Liver (tissue), 8 donors: ENCODE measurements at regions not wholly inside any gene's neighbourhood (a gene's known extent, or its start where the extent isn't known, plus 50 kb on each side); places are given as distances from the start of the nearest gene placed in this dataset.

Source experiments
- DNase-seq: peaks from one replicate; pipeline ENCODE4 v3.0.0-alpha.2; 2017; ENCODE audit warnings: low spot score
- H3K27ac ChIP-seq, 2 donors: one replicate each; pipeline ENCODE4 v1.7.0; 2013; ENCODE audit warnings: inconsistent platforms in 2 of 2, low read length in 2 of 2, control low read depth in 1 of 2, low read depth in 1 of 2, mild to moderate bottlenecking in 1 of 2
- H3K27me3 ChIP-seq, 4 donors: one replicate each; pipeline versions ENCODE4 v1.6.1 to v1.7.0; 2013; ENCODE audit warnings: low read length in 3 of 4, inconsistent platforms in 1 of 4, mild to moderate bottlenecking in 1 of 4, moderate library complexity in 1 of 4; ENCODE audit not compliant: control insufficient read depth in 4 of 4, insufficient read depth in 4 of 4
- H3K36me3 ChIP-seq, 4 donors: one replicate each; pipeline versions ENCODE4 v1.6.1 to v1.7.0; 2013; ENCODE audit warnings: low read length in 3 of 4, mild to moderate bottlenecking in 3 of 4, low read depth in 1 of 4, moderate library complexity in 1 of 4; ENCODE audit not compliant: control insufficient read depth in 4 of 4, insufficient read depth in 3 of 4
- H3K4me1 ChIP-seq, 4 donors: one replicate each; pipeline versions ENCODE4 v1.6.1 to v1.7.0; 2013; ENCODE audit warnings: low read length in 3 of 4, mild to moderate bottlenecking in 3 of 4, moderate library complexity in 1 of 4; ENCODE audit not compliant: control insufficient read depth in 4 of 4, insufficient read depth in 4 of 4
- H3K4me3 ChIP-seq, 3 donors: one replicate each; pipeline versions ENCODE4 v1.6.1 to v1.7.0; 2013; ENCODE audit warnings: low read length in 3 of 3, control low read depth in 1 of 3, low read depth in 1 of 3, mild to moderate bottlenecking in 1 of 3
- H3K9ac ChIP-seq, 2 donors: one replicate each; pipeline ENCODE4 v1.7.0; 2013; ENCODE audit warnings: low read length in 2 of 2, mild to moderate bottlenecking in 2 of 2, moderate library complexity in 2 of 2, control low read depth in 1 of 2, low read depth in 1 of 2
- H3K9me3 ChIP-seq, 4 donors: one replicate each; pipeline versions ENCODE4 v1.6.1 to v1.7.0; 2013; ENCODE audit warnings: low read length in 3 of 4; ENCODE audit not compliant: control insufficient read depth in 4 of 4
- EGR1 ChIP-seq, 2 donors: IDR thresholded peaks; 2 replicates each; pipeline ENCODE4 v1.6.1; 2016 to 2018; ENCODE audit warnings: antibody characterized with exemption in 2 of 2, low read depth in 2 of 2
- FOXA1 ChIP-seq: IDR thresholded peaks from 2 replicates; pipeline ENCODE4 v1.6.1; 2016; ENCODE audit warnings: antibody characterized with exemption
- FOXA2 ChIP-seq: IDR thresholded peaks from 2 replicates; pipeline ENCODE4 v1.6.1; 2016; ENCODE audit warnings: antibody characterized with exemption
- GABPA ChIP-seq, 2 donors: IDR thresholded peaks in 1 of 2; conservative IDR thresholded peaks in 1 of 2; 2 replicates each; pipeline ENCODE4 v1.6.1; 2016; ENCODE audit warnings: antibody characterized with exemption in 2 of 2, mild to moderate bottlenecking in 1 of 2, moderate library complexity in 1 of 2
- HNF4A ChIP-seq, 2 donors: conservative IDR thresholded peaks; 2 replicates each; pipeline ENCODE4 v1.6.1; 2016; ENCODE audit warnings: antibody characterized with exemption in 2 of 2, mild to moderate bottlenecking in 2 of 2
- HNF4G ChIP-seq: IDR thresholded peaks from 2 replicates; pipeline ENCODE4 v1.6.1; 2016; ENCODE audit warnings: antibody characterized with exemption
- JUND ChIP-seq, 2 donors: IDR thresholded peaks; 2 replicates each; pipeline ENCODE4 v1.6.1; 2016; ENCODE audit warnings: antibody characterized with exemption in 2 of 2
- NR2F2 ChIP-seq: IDR thresholded peaks from 2 replicates; pipeline ENCODE4 v1.6.1; 2016; ENCODE audit warnings: antibody characterized with exemption
- RAD21 ChIP-seq, 2 donors: IDR thresholded peaks; 2 replicates each; pipeline ENCODE4 v1.6.1; 2016; ENCODE audit warnings: antibody characterized with exemption in 2 of 2, mild to moderate bottlenecking in 2 of 2
- RXRA ChIP-seq, 2 donors: IDR thresholded peaks; 2 replicates each; pipeline ENCODE4 v1.6.1; 2017 to 2018; ENCODE audit warnings: antibody characterized with exemption in 2 of 2, mild to moderate bottlenecking in 1 of 2
- SP1 ChIP-seq: IDR thresholded peaks from 2 replicates; pipeline ENCODE4 v1.6.1; 2018; ENCODE audit warnings: antibody characterized with exemption, mild to moderate bottlenecking
- TAF1 ChIP-seq: conservative IDR thresholded peaks from 2 replicates; pipeline ENCODE4 v1.6.1; 2016; ENCODE audit warnings: antibody characterized with exemption, mild to moderate bottlenecking
- YY1 ChIP-seq: IDR thresholded peaks from 2 replicates; pipeline ENCODE4 v1.6.1; 2016; ENCODE audit warnings: antibody characterized with exemption, mild to moderate bottlenecking
- WGBS: extraction: QIAGEN DNeasy Blood & Tissue Kit; methylation state at CpG from one replicate; pipeline ENCODE4 v1.1.7; 2013; 5-methylcytosine and 5-hydroxymethylcytosine counted together
- TF ChIP-seq, protein P1 (sequence below): fragments of 150-350 bp; IDR thresholded peaks from 2 replicates; pipeline ENCODE4 v1.5.1; 2017; ENCODE audit warnings: improper control_type of control experiment, low read depth, low read length; ENCODE audit not compliant: missing input control
- TF ChIP-seq, protein P2 (sequence below): IDR thresholded peaks from 2 replicates; pipeline ENCODE4 v1.6.1; 2016; ENCODE audit warnings: antibody characterized with exemption
- TF ChIP-seq, protein P3 (sequence below): IDR thresholded peaks from 2 replicates; pipeline ENCODE4 v1.6.1; 2016; ENCODE audit warnings: antibody characterized with exemption, mild to moderate bottlenecking
- TF ChIP-seq, protein P4 (sequence below): IDR thresholded peaks from 2 replicates; pipeline ENCODE4 v1.6.1; 2016; ENCODE audit warnings: antibody characterized with exemption
- TF ChIP-seq, protein P5 (sequence below): IDR thresholded peaks from 2 replicates; pipeline ENCODE4 v1.6.1; 2016; ENCODE audit warnings: antibody characterized with exemption
- donor health status: healthy.
- donor health status: healthy.
- donor health status: healthy.
- donor health status: healthy.
- donor health status: healthy.

DNA sequence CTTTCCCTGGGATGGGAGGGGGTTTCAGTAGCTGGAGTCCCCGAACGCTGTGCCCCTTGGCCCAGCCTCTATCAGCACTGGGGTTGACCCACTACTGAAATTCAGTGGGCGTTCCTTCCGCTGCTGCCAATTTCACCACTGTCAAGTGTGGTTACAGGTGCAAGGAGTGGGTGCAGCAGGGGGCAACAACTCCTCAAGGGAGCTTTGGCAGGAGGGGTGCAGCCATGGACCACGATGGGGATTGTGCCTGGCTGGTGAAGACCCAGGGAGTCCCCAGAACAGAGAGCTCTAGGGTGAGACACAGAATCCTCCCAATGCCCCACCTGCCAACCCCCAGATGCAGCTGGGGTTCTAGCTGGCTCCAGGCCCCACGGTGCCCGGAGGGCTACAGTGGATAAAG, 123.5 kb upstream of the SDK2 start:
- no peak for TF ChIP-seq EGR1 (IDR thresholded peaks at IDR 0.05; ENCODE audit: low read depth in 2 of 2)
- no peak for TF ChIP-seq JUND (IDR thresholded peaks at IDR 0.05)
- TF ChIP-seq FOXA2, result no peak
- TF ChIP-seq, protein P1, sequence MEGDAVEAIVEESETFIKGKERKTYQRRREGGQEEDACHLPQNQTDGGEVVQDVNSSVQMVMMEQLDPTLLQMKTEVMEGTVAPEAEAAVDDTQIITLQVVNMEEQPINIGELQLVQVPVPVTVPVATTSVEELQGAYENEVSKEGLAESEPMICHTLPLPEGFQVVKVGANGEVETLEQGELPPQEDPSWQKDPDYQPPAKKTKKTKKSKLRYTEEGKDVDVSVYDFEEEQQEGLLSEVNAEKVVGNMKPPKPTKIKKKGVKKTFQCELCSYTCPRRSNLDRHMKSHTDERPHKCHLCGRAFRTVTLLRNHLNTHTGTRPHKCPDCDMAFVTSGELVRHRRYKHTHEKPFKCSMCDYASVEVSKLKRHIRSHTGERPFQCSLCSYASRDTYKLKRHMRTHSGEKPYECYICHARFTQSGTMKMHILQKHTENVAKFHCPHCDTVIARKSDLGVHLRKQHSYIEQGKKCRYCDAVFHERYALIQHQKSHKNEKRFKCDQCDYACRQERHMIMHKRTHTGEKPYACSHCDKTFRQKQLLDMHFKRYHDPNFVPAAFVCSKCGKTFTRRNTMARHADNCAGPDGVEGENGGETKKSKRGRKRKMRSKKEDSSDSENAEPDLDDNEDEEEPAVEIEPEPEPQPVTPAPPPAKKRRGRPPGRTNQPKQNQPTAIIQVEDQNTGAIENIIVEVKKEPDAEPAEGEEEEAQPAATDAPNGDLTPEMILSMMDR, result no peak
- TF ChIP-seq NR2F2, result no peak
- TF ChIP-seq FOXA1, result no peak
- no peak for TF ChIP-seq RXRA (IDR thresholded peaks at IDR 0.05)
- no peak for TF ChIP-seq TAF1
- TF ChIP-seq GABPA (IDR thresholded peaks at IDR 0.05 in 1 of 2, conservative IDR thresholded peaks at IDR 0.05 in 1 of 2), result no peak
- no peak for TF ChIP-seq HNF4A (conservative IDR thresholded peaks at IDR 0.05)
- TF ChIP-seq, protein P2, sequence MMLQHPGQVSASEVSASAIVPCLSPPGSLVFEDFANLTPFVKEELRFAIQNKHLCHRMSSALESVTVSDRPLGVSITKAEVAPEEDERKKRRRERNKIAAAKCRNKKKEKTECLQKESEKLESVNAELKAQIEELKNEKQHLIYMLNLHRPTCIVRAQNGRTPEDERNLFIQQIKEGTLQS, result no peak
- TF ChIP-seq, protein P3, sequence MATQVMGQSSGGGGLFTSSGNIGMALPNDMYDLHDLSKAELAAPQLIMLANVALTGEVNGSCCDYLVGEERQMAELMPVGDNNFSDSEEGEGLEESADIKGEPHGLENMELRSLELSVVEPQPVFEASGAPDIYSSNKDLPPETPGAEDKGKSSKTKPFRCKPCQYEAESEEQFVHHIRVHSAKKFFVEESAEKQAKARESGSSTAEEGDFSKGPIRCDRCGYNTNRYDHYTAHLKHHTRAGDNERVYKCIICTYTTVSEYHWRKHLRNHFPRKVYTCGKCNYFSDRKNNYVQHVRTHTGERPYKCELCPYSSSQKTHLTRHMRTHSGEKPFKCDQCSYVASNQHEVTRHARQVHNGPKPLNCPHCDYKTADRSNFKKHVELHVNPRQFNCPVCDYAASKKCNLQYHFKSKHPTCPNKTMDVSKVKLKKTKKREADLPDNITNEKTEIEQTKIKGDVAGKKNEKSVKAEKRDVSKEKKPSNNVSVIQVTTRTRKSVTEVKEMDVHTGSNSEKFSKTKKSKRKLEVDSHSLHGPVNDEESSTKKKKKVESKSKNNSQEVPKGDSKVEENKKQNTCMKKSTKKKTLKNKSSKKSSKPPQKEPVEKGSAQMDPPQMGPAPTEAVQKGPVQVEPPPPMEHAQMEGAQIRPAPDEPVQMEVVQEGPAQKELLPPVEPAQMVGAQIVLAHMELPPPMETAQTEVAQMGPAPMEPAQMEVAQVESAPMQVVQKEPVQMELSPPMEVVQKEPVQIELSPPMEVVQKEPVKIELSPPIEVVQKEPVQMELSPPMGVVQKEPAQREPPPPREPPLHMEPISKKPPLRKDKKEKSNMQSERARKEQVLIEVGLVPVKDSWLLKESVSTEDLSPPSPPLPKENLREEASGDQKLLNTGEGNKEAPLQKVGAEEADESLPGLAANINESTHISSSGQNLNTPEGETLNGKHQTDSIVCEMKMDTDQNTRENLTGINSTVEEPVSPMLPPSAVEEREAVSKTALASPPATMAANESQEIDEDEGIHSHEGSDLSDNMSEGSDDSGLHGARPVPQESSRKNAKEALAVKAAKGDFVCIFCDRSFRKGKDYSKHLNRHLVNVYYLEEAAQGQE, result no peak
- TF ChIP-seq, protein P4, sequence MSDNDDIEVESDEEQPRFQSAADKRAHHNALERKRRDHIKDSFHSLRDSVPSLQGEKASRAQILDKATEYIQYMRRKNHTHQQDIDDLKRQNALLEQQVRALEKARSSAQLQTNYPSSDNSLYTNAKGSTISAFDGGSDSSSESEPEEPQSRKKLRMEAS, result no peak
- TF ChIP-seq, protein P5, sequence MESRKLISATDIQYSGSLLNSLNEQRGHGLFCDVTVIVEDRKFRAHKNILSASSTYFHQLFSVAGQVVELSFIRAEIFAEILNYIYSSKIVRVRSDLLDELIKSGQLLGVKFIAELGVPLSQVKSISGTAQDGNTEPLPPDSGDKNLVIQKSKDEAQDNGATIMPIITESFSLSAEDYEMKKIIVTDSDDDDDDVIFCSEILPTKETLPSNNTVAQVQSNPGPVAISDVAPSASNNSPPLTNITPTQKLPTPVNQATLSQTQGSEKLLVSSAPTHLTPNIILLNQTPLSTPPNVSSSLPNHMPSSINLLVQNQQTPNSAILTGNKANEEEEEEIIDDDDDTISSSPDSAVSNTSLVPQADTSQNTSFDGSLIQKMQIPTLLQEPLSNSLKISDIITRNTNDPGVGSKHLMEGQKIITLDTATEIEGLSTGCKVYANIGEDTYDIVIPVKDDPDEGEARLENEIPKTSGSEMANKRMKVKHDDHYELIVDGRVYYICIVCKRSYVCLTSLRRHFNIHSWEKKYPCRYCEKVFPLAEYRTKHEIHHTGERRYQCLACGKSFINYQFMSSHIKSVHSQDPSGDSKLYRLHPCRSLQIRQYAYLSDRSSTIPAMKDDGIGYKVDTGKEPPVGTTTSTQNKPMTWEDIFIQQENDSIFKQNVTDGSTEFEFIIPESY, result no peak
- TF ChIP-seq YY1, result no peak
- TF ChIP-seq HNF4G, result no peak
- TF ChIP-seq SP1, result no peak
- no peak for TF ChIP-seq RAD21 (IDR thresholded peaks at IDR 0.05)
- H3K4me1 ChIP-seq, result peaks cover 0 to 8% (median 3%) of the 10 kb centered on the region in 4 donors
- no peaks in the 10 kb centered on the region for H3K27me3 ChIP-seq
- no peaks in the 10 kb centered on the region for H3K9me3 ChIP-seq
- no peaks in the 10 kb centered on the region for H3K36me3 ChIP-seq
- 91% methylated on average over 7 of the region's 7 CpGs for whole genome bisulfite sequencing
- DNase-seq, result no peak
- no peak overlapping the region for H3K27ac ChIP-seq
- no peak overlapping the region for H3K4me3 ChIP-seq
- no peak overlapping the region for H3K9ac ChIP-seq
